T-cell (primary cell): ENCODE measurements at regions not wholly inside any gene's neighbourhood (a gene's known extent, or its start where the extent isn't known, plus 50 kb on each side); places are given as distances from the start of the nearest gene placed in this dataset.

ENCODE experiments used
- ATAC-seq, 4 experiments: fragments of 200-7000 bp in 3 of 4; fragments of 150-1000 bp in 1 of 4; cut with Tn5 transposase; replicated peaks in 1 of 4; 1 replicate in 3 of 4; 2 replicates in 1 of 4; pipeline ENCODE4 v1.10.0; 2021; ENCODE audit warnings: moderate library complexity in 3 of 4, mild to moderate bottlenecking in 2 of 4, moderate number of reproducible peaks in 1 of 4
- CTCF ChIA-PET, 2 donors: fragments of 300-600 bp; sonication (Branson Sonifier 250); formaldehyde crosslinking; loops; one replicate each; lab custom pipeline; 2022; ENCODE audit warnings: antibody characterized with exemption in 2 of 2; lab: Charles Lee
- POLR2A ChIA-PET, 2 donors: fragments of 300-600 bp; sonication (Branson Sonifier 250); formaldehyde crosslinking; loops; one replicate each; lab custom pipeline; 2022; ENCODE audit warnings: antibody characterized with exemption in 2 of 2; lab: Charles Lee
- DNase-seq, 35 experiments: peaks; one replicate each; pipeline versions ENCODE4 v3.0.0 to v3.0.0-alpha.2; 2013 to 2023
- H3K27ac ChIP-seq: one replicate; pipeline ENCODE4 v1.5.1; 2013; ENCODE audit warnings: low read length
- H3K27me3 ChIP-seq, 2 experiments: replicated peaks in 1 of 2; 1 replicate in 1 of 2; 2 replicates in 1 of 2; pipeline versions ENCODE4 v1.6.1 to v1.7.0; 2013; ENCODE audit warnings: low read length in 1 of 2, mixed read lengths in 1 of 2; ENCODE audit not compliant: control insufficient read depth in 2 of 2, insufficient read depth in 2 of 2; ENCODE audit errors: extremely low read depth in 1 of 2
- H3K36me3 ChIP-seq, 2 donors: 1 replicate in 1 of 2; 2 replicates in 1 of 2; pipeline versions ENCODE4 v1.6.1 to v1.7.0; 2013; ENCODE audit warnings: low read length in 1 of 2; ENCODE audit not compliant: control insufficient read depth in 2 of 2, insufficient read depth in 1 of 2; ENCODE audit errors: extremely low read depth in 1 of 2
- H3K4me1 ChIP-seq, 2 experiments: 1 replicate in 1 of 2; 2 replicates in 1 of 2; pipeline versions ENCODE4 v1.6.1 to v1.7.0; 2013; ENCODE audit warnings: low read length in 2 of 2, mixed read lengths in 1 of 2; ENCODE audit not compliant: insufficient read depth in 2 of 2, control insufficient read depth in 1 of 2; ENCODE audit errors: extremely low read depth in 1 of 2
- H3K4me3 ChIP-seq, 2 donors: 1 replicate in 1 of 2; 2 replicates in 1 of 2; pipeline versions ENCODE4 v1.5.1 to v1.7.0; 2013; ENCODE audit warnings: mild to moderate bottlenecking in 2 of 2, low read length in 1 of 2, moderate library complexity in 1 of 2; ENCODE audit not compliant: control insufficient read depth in 1 of 2; ENCODE audit errors: extremely low read depth in 1 of 2
- H3K9me3 ChIP-seq: 2 replicates; pipeline ENCODE4 v1.7.0; 2013
- H3K27ac Mint-ChIP-seq, 2 donors: one replicate each; pipeline ENCODE4 v1.8.0; 2020 to 2021; ENCODE audit warnings: mild to moderate bottlenecking in 2 of 2, mixed read lengths in 2 of 2
- H3K27me3 Mint-ChIP-seq, 2 donors: one replicate each; pipeline ENCODE4 v1.8.0; 2021 to 2022; ENCODE audit warnings: mixed read lengths in 2 of 2
- H3K36me3 Mint-ChIP-seq: one replicate; pipeline ENCODE4 v1.8.0; 2021; ENCODE audit warnings: mixed read lengths
- H3K4me1 Mint-ChIP-seq, 3 donors: one replicate each; pipeline ENCODE4 v1.8.0; 2020 to 2022; ENCODE audit warnings: mixed read lengths in 3 of 3, mild to moderate bottlenecking in 1 of 3
- H3K4me3 Mint-ChIP-seq, 3 donors: one replicate each; pipeline ENCODE4 v1.8.0; 2020 to 2022; ENCODE audit warnings: mild to moderate bottlenecking in 3 of 3, mixed read lengths in 3 of 3, moderate library complexity in 3 of 3
- H3K9me3 Mint-ChIP-seq, 3 donors: one replicate each; pipeline ENCODE4 v1.8.0; 2020 to 2022; ENCODE audit warnings: mixed read lengths in 3 of 3
- WGBS: methylation state at CpG from one replicate; pipeline ENCODE4 v1.1.5; 2013; ENCODE audit warnings: missing lambda C conversion rate; ENCODE audit not compliant: insufficient coverage; 5-methylcytosine and 5-hydroxymethylcytosine counted together

DNA sequence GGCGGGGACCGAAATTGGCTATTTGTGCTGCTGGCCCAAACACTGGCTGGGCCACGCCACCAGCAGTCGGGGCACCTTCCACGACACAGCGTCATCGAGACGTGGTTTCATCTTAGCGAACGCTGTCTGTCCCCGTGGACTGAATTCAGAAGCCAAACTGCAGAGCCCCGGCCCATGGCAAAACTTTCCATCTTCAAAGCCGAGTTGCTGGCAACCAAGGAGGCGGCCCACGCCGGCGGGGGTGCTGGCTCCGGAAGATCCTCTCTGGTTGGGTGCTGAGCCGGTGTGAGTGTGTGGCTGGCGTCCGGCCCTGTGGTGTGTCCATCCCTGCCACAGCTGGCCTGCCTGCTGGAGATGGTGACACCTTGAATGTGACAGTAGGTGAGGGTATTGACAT, 96.6 kb upstream of the ADRA2C start:
- Histone ChIP-seq H3K4me3 (no peak overlapping the region), H3K9me3 (no peaks in the 10 kb centered on the region), H3K27me3 (peaks cover 0 to 33% of the 10 kb centered on the region in 2 experiments), H3K36me3 (no peaks in the 10 kb centered on the region), H3K27ac (no peak overlapping the region), H3K4me1 (no peaks in the 10 kb centered on the region)
- Mint-ChIP-seq H3K4me1 (no peaks in the 10 kb centered on the region), H3K27me3 (peaks cover 13 to 22% of the 10 kb centered on the region in 2 donors), H3K9me3 (peaks cover 3 to 9% (median 5%) of the 10 kb centered on the region in 3 donors), H3K4me3 (no peak overlapping the region), H3K27ac (no peak overlapping the region), H3K36me3 (no peaks in the 10 kb centered on the region)
- no peak for DNase-seq
- ATAC-seq = no peak
- CTCF ChIA-PET = no interaction called here
- 91% methylated on average over 21 of the region's 21 CpGs for WGBS
- POLR2A ChIA-PET = no interaction called here

- no peaks in the 10 kb centered on the region for H3K4me1 ChIP-seq
- Mint-ChIP-seq H3K36me3 (no peaks in the 10 kb centered on the region), H3K9me3 (peaks cover 3 to 9% (median 5%) of the 10 kb centered on the region in 3 donors), H3K4me1 (no peaks in the 10 kb centered on the region), H3K4me3 (no peak overlapping the region), H3K27ac (no peak overlapping the region), H3K27me3 (peaks cover 13 to 20% of the 10 kb centered on the region in 2 donors)
- H3K36me3 ChIP-seq = no peaks in the 10 kb centered on the region
- peaks cover 0 to 35% of the 10 kb centered on the region in 2 experiments for H3K27me3 ChIP-seq
- no peak overlapping the region for H3K27ac ChIP-seq
- no peak for DNase-seq
- POLR2A ChIA-PET = no interaction called here
- 81% methylated on average over 25 of the region's 27 CpGs for WGBS
- ATAC-seq = no peak
- H3K9me3 ChIP-seq = no peaks in the 10 kb centered on the region
- CTCF ChIA-PET = no interaction called here
- H3K4me3 ChIP-seq = no peak overlapping the region
Observed at GRCh38 chr4:3668825-3669552, 97.2 kb upstream of the ADRA2C start.

- Mint-ChIP-seq H3K27me3 (peaks cover 13 to 15% of the 10 kb centered on the region in 2 donors), H3K9me3 (peaks cover 3 to 9% (median 5%) of the 10 kb centered on the region in 3 donors), H3K4me3 (no peak overlapping the region), H3K27ac (no peak overlapping the region), H3K4me1 (no peaks in the 10 kb centered on the region), H3K36me3 (no peaks in the 10 kb centered on the region)
- ChIA-PET CTCF (no interaction called here), POLR2A (no interaction called here)
- ATAC-seq (no peak), DNase-seq (no peak)
- H3K36me3 ChIP-seq = no peaks in the 10 kb centered on the region
- H3K4me3 ChIP-seq = no peak overlapping the region
- 87% methylated on average over 6 of the region's 7 CpGs for WGBS
- no peak overlapping the region for H3K27ac ChIP-seq
- peaks cover 0 to 39% of the 10 kb centered on the region in 2 experiments for H3K27me3 ChIP-seq
- no peaks in the 10 kb centered on the region for H3K4me1 ChIP-seq
- no peaks in the 10 kb centered on the region for H3K9me3 ChIP-seq
Observed at GRCh38 chr4:3667258-3667657, 98.9 kb upstream of the ADRA2C start.

- H3K4me1 ChIP-seq = no peaks in the 10 kb centered on the region
- peaks cover 0 to 43% of the 10 kb centered on the region in 2 experiments for H3K27me3 ChIP-seq
- Mint-ChIP-seq H3K4me1 (no peaks in the 10 kb centered on the region), H3K9me3 (peaks cover 3 to 9% (median 5%) of the 10 kb centered on the region in 3 donors), H3K4me3 (no peak overlapping the region), H3K27ac (no peak overlapping the region), H3K36me3 (no peaks in the 10 kb centered on the region), H3K27me3 (peaks cover 13 to 17% of the 10 kb centered on the region in 2 donors)
- 80% methylated on average over 6 of the region's 6 CpGs for WGBS
- H3K9me3 ChIP-seq = no peaks in the 10 kb centered on the region
- H3K27ac ChIP-seq = no peak overlapping the region
- ChIA-PET CTCF (no interaction called here), POLR2A (no interaction called here)
- ATAC-seq = no peak
- no peaks in the 10 kb centered on the region for H3K36me3 ChIP-seq
- no peak overlapping the region for H3K4me3 ChIP-seq
- DNase-seq = no peak
Observed at GRCh38 chr4:3666263-3666662, 99.9 kb upstream of the ADRA2C start.

- Mint-ChIP-seq H3K4me3 (no peak overlapping the region), H3K27me3 (peaks cover 15% of the 10 kb centered on the region in 2 donors), H3K9me3 (peaks cover 3 to 9% (median 5%) of the 10 kb centered on the region in 3 donors), H3K4me1 (no peaks in the 10 kb centered on the region), H3K36me3 (no peaks in the 10 kb centered on the region), H3K27ac (no peak overlapping the region)
- no peak overlapping the region for H3K27ac ChIP-seq
- no peak for ATAC-seq
- no peak overlapping the region for H3K4me3 ChIP-seq
- CTCF ChIA-PET = no interaction called here
- H3K4me1 ChIP-seq = no peaks in the 10 kb centered on the region
- H3K9me3 ChIP-seq = no peaks in the 10 kb centered on the region
- no peak for DNase-seq
- WGBS = 92% methylated on average over 1 of the region's 1 CpG
- peaks cover 0 to 38% of the 10 kb centered on the region in 2 experiments for H3K27me3 ChIP-seq
- POLR2A ChIA-PET = no interaction called here
- H3K36me3 ChIP-seq = no peaks in the 10 kb centered on the region
Observed at GRCh38 chr4:3665360-3665891, 100.8 kb upstream of the ADRA2C start.

DNA sequence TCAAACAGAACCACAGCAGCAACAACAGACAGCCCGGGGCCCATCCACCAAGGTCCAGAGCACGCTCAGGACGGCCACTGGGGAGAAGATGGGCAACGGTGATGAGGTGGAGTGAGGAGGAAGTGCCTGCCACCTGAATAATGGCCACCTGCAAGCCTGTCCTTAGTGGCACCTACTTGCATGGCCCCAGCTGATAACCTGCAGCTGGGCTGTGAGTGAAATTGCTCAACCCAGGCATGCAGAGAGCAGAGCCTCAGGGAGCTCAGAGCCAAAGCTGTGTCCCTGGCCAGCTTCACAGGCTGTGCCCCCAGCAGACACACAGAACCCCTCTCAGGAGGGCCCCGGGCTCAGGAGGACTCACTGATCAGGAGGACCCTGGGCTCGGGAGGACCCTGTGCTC, 102.4 kb upstream of the ADRA2C start:
- H3K4me3 Mint-ChIP-seq = no peak overlapping the region
- H3K9me3 Mint-ChIP-seq = peaks cover 3 to 9% (median 5%) of the 10 kb centered on the region in 3 donors
- no peak overlapping the region for H3K4me3 ChIP-seq
- CTCF ChIA-PET = no interaction called here
- no peaks in the 10 kb centered on the region for H3K4me1 ChIP-seq
- H3K27ac ChIP-seq = no peak overlapping the region
- no peaks in the 10 kb centered on the region for H3K4me1 Mint-ChIP-seq
- 70% methylated on average over 5 of the region's 6 CpGs for WGBS
- no peak overlapping the region for H3K27ac Mint-ChIP-seq
- no peak for DNase-seq
- peaks cover 18 to 21% of the 10 kb centered on the region in 2 donors for H3K27me3 Mint-ChIP-seq
- ATAC-seq = no peak
- peaks cover 0 to 48% of the 10 kb centered on the region in 2 experiments for H3K27me3 ChIP-seq
- no peaks in the 10 kb centered on the region for H3K36me3 ChIP-seq
- no peaks in the 10 kb centered on the region for H3K9me3 ChIP-seq
- POLR2A ChIA-PET = no interaction called here
- no peaks in the 10 kb centered on the region for H3K36me3 Mint-ChIP-seq
